PC-3 (cell line): ENCODE measurements at regions not wholly inside any gene's neighbourhood (a gene's known extent, or its start where the extent isn't known, plus 50 kb on each side); places are given as distances from the start of the nearest gene placed in this dataset.

Experiments used
- ATAC-seq: fragments of 200-7000 bp; cut with Tn5 transposase; 2 replicates; pipeline ENCODE4 v1.9.1; 2020; ENCODE audit warnings: mild to moderate bottlenecking, moderate library complexity
- BruUV-seq: library from RNA; stranded (reverse); fragments of 400-500 nt; replicated peaks from 2 replicates; lab custom pipeline; 2021; lab: Mats Ljungman, UMichigan
- CTCF ChIA-PET: fragments of 300-600 bp; sonication (Branson Sonifier 250); formaldehyde crosslinking; loops from one replicate; lab custom pipeline; 2022; ENCODE audit warnings: antibody characterized with exemption; lab: Charles Lee
- POLR2A ChIA-PET: fragments of 300-600 bp; sonication (Branson Sonifier 250); formaldehyde crosslinking; loops from one replicate; lab custom pipeline; 2022; ENCODE audit warnings: antibody characterized with exemption; ENCODE audit not compliant: unreplicated experiment; lab: Charles Lee
- DNase-seq: peaks from one replicate; pipeline ENCODE4 v3.0.0-alpha.2; 2015
- H2AFZ ChIP-seq: fragments of 300-600 bp; sonication (generic); 2 replicates; pipeline ENCODE4 v1.6.0; 2016; ENCODE audit warnings: antibody characterized with exemption, low read length
- H3F3A ChIP-seq: fragments of 300-600 bp; sonication (generic); one replicate; pipeline ENCODE4 v1.6.0; 2017; ENCODE audit warnings: antibody characterized with exemption, low read length, control low read depth, mild to moderate bottlenecking; ENCODE audit not compliant: unreplicated experiment
- H3K27ac ChIP-seq: fragments of 300-600 bp; sonication (generic); 2 replicates; pipeline ENCODE4 v1.5.1; 2016; ENCODE audit warnings: mild to moderate bottlenecking, low read length
- H3K27me3 ChIP-seq: fragments of 300-600 bp; sonication (generic); 2 replicates; pipeline ENCODE4 v1.6.1; 2016; ENCODE audit warnings: low read length, mixed read lengths
- H3K36me3 ChIP-seq: fragments of 300-600 bp; sonication (generic); 2 replicates; pipeline ENCODE4 v1.6.1; 2016; ENCODE audit warnings: low read depth, mixed run types, low read length, mixed read lengths
- H3K4me1 ChIP-seq: fragments of 300-600 bp; sonication (generic); 2 replicates; pipeline ENCODE4 v1.5.1; 2016; ENCODE audit warnings: low read length; ENCODE audit not compliant: insufficient read depth
- H3K4me2 ChIP-seq: fragments of 300-600 bp; sonication (generic); 2 replicates; pipeline ENCODE4 v1.6.0; 2016; ENCODE audit warnings: low read length
- H3K4me3 ChIP-seq: fragments of 300-600 bp; sonication (generic); 2 replicates; pipeline ENCODE4 v1.5.1; 2016; ENCODE audit warnings: mild to moderate bottlenecking, low read length, mixed read lengths
- H3K79me2 ChIP-seq: fragments of 300-600 bp; sonication (generic); 2 replicates; pipeline ENCODE4 v1.6.1; 2017; ENCODE audit warnings: low read length, mixed read lengths
- H3K9ac ChIP-seq: fragments of 300-600 bp; sonication (generic); 2 replicates; pipeline ENCODE4 v1.6.0; 2016; ENCODE audit warnings: mild to moderate bottlenecking, low read length
- H3K9me2 ChIP-seq: fragments of 300-600 bp; sonication (generic); replicated peaks from 2 replicates; pipeline ENCODE4 v1.6.1; 2016; ENCODE audit warnings: mixed run types, low read length, mixed read lengths
- H3K9me3 ChIP-seq: fragments of 300-600 bp; sonication (generic); 2 replicates; pipeline ENCODE4 v1.6.1; 2016; ENCODE audit warnings: low read length, mixed read lengths
- H4K20me1 ChIP-seq: fragments of 300-600 bp; sonication (generic); 2 replicates; pipeline ENCODE4 v1.6.1; 2016; ENCODE audit warnings: low read length, mixed read lengths
- EZH2 ChIP-seq: fragments of 300-600 bp; sonication (generic); IDR thresholded peaks from one replicate; pipeline ENCODE4 v1.6.1; 2017; ENCODE audit warnings: antibody characterized with exemption, mild to moderate bottlenecking, low read length; ENCODE audit not compliant: unreplicated experiment
- EZH2phosphoT487 ChIP-seq: fragments of 300-600 bp; sonication (generic); IDR thresholded peaks from 2 replicates; pipeline ENCODE4 v1.6.1; 2018; ENCODE audit warnings: mild to moderate bottlenecking, antibody characterized with exemption, low read length, borderline replicate concordance
- intact Hi-C: fragments of 100-400 bp; cut with micrococcal nuclease; formaldehyde crosslinking; loops from 2 replicates; pipeline ENCODE4 v1.9.0; 2023
- TF ChIP-seq, protein P1 (sequence below): fragments of 300-600 bp; sonication (generic); conservative IDR thresholded peaks from 2 replicates; pipeline ENCODE4 v1.5.1; 2017; ENCODE audit warnings: antibody characterized with exemption, low read depth, mild to moderate bottlenecking, low read length

DNA sequence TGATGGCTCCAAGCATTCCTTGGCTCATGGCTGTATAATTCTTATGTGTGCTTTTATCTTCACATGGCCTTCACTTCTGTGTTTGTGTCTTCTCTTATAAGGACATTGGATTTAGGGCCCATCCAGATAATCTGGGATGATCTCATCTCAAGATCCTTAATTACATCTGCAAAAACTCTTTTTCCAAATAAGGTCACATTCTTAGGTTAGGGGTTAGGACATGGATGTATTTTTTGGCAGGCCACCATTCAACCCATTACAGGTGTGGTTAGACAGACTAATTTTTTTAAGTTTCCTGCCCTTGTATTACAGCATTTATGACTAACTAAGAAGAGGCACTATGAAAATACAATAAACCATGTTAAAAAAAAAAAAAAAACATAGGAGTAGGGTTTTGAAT is 254.0 kb downstream of the TPBG start:
- POLR2A ChIA-PET = no interaction called here
- no TSS peak for BruUV-seq

GRCh38 chr6:82619573-82619972 is 256.0 kb downstream of the TPBG start:
- no peak for TF ChIP-seq EZH2
- TF ChIP-seq, protein P1, sequence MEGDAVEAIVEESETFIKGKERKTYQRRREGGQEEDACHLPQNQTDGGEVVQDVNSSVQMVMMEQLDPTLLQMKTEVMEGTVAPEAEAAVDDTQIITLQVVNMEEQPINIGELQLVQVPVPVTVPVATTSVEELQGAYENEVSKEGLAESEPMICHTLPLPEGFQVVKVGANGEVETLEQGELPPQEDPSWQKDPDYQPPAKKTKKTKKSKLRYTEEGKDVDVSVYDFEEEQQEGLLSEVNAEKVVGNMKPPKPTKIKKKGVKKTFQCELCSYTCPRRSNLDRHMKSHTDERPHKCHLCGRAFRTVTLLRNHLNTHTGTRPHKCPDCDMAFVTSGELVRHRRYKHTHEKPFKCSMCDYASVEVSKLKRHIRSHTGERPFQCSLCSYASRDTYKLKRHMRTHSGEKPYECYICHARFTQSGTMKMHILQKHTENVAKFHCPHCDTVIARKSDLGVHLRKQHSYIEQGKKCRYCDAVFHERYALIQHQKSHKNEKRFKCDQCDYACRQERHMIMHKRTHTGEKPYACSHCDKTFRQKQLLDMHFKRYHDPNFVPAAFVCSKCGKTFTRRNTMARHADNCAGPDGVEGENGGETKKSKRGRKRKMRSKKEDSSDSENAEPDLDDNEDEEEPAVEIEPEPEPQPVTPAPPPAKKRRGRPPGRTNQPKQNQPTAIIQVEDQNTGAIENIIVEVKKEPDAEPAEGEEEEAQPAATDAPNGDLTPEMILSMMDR = no peak
- no peak for TF ChIP-seq EZH2phosphoT487
- Histone ChIP-seq H3K9me2 (no peaks in the 10 kb centered on the region), H3K4me2 (no peak overlapping the region), H3K79me2 (no peaks in the 10 kb centered on the region), H3K27me3 (no peaks in the 10 kb centered on the region), H3K4me1 (no peaks in the 10 kb centered on the region), H3K9ac (no peak overlapping the region), H3K9me3 (no peaks in the 10 kb centered on the region), H3K4me3 (no peak overlapping the region), H4K20me1 (no peaks in the 10 kb centered on the region), H3F3A (no peaks in the 10 kb centered on the region), H3K27ac (no peak overlapping the region), H2AFZ (no peak overlapping the region), H3K36me3 (no peaks in the 10 kb centered on the region)
- BruUV-seq = no TSS peak
- DNase-seq (no peak), ATAC-seq (no peak)
- intact Hi-C loops = no loop called here
- ChIA-PET POLR2A (no interaction called here), CTCF (no interaction called here)

More for the DNA sequence above, 254.0 kb downstream of the TPBG start:
- Histone ChIP-seq H3F3A (no peaks in the 10 kb centered on the region), H3K9me2 (no peaks in the 10 kb centered on the region), H3K27ac (no peak overlapping the region), H3K4me2 (no peak overlapping the region), H3K4me3 (no peak overlapping the region), H3K36me3 (no peaks in the 10 kb centered on the region), H3K9ac (no peak overlapping the region), H4K20me1 (no peaks in the 10 kb centered on the region), H2AFZ (no peak overlapping the region), H3K9me3 (no peaks in the 10 kb centered on the region), H3K79me2 (no peaks in the 10 kb centered on the region), H3K4me1 (no peaks in the 10 kb centered on the region), H3K27me3 (no peaks in the 10 kb centered on the region)
- CTCF ChIA-PET = no interaction called here
- ATAC-seq (no peak), DNase-seq (no peak)
- intact Hi-C loops = no loop called here
- TF ChIP-seq EZH2 = no peak

GRCh38 chr6:82622461-82622860 is 258.8 kb downstream of the TPBG start:
- TF ChIP-seq EZH2 (no peak), EZH2phosphoT487 (no peak)
- TF ChIP-seq, protein P1 = no peak
- Histone ChIP-seq H3K27me3 (no peaks in the 10 kb centered on the region), H3K9ac (no peak overlapping the region), H3K9me3 (no peaks in the 10 kb centered on the region), H3K79me2 (no peaks in the 10 kb centered on the region), H4K20me1 (no peaks in the 10 kb centered on the region), H3K36me3 (no peaks in the 10 kb centered on the region), H3K27ac (no peak overlapping the region), H3K4me1 (no peaks in the 10 kb centered on the region), H3K4me2 (no peak overlapping the region), H2AFZ (no peak overlapping the region), H3K9me2 (no peaks in the 10 kb centered on the region), H3F3A (no peaks in the 10 kb centered on the region), H3K4me3 (no peak overlapping the region)
- DNase-seq = no peak
- ChIA-PET CTCF (no interaction called here), POLR2A (no interaction called here)
- no peak for ATAC-seq
- BruUV-seq = no TSS peak
- intact Hi-C loops = no loop called here
